Middle frontal gyrus (tissue), 1 donor: ENCODE measurements at regions not wholly inside any gene's neighbourhood (a gene's known extent, or its start where the extent isn't known, plus 50 kb on each side); places are given as distances from the start of the nearest gene placed in this dataset.

Experiments used
- DNase-seq: peaks from one replicate; pipeline ENCODE4 v3.0.0-alpha.2; 2015; ENCODE audit warnings: low spot score; ENCODE audit errors: extremely low spot score

GRCh38 chr13:104310861-104311260, 1244.6 kb upstream of the SLC10A2 start:
- DNase-seq, result no peak

- no peak for DNase-seq
These were observed 1243.2 kb upstream of the SLC10A2 start for GRCh38 chr13:104309431-104309830.

GRCh38 chr13:104301171-104301975, 1235.2 kb upstream of the SLC10A2 start:
- no peak for DNase-seq

GRCh38 chr13:104297075-104297474, 1230.9 kb upstream of the SLC10A2 start:
- no peak for DNase-seq

GRCh38 chr13:104296286-104296685, 1230.1 kb upstream of the SLC10A2 start:
- no peak for DNase-seq

GRCh38 chr13:104295537-104295936, 1229.3 kb upstream of the SLC10A2 start:
- DNase-seq, result no peak

- no peak for DNase-seq
These were observed 1223.2 kb upstream of the SLC10A2 start for GRCh38 chr13:104289400-104289799.

- no peak for DNase-seq
These were observed 1222.3 kb upstream of the SLC10A2 start for GRCh38 chr13:104288496-104288895.

- no peak for DNase-seq
These were observed 1220.5 kb upstream of the SLC10A2 start for GRCh38 chr13:104286566-104287290.

GRCh38 chr13:104281910-104282309, 1215.7 kb upstream of the SLC10A2 start:
- DNase-seq, result no peak

GRCh38 chr13:104270731-104271130, 1204.5 kb upstream of the SLC10A2 start:
- DNase-seq, result no peak

GRCh38 chr13:104267206-104267811, 1201.1 kb upstream of the SLC10A2 start:
- no peak for DNase-seq

- DNase-seq, result no peak
These were observed 1190.5 kb upstream of the SLC10A2 start for GRCh38 chr13:104256701-104257100.

GRCh38 chr13:104253063-104253680, 1187.0 kb upstream of the SLC10A2 start:
- DNase-seq, result no peak

- DNase-seq, result no peak
These were observed 1185.7 kb upstream of the SLC10A2 start for GRCh38 chr13:104251931-104252330.

GRCh38 chr13:104246955-104247354, 1180.7 kb upstream of the SLC10A2 start:
- DNase-seq, result no peak

GRCh38 chr13:104206450-104207044, 1140.3 kb upstream of the SLC10A2 start:
- DNase-seq, result no peak

- DNase-seq, result no peak
These were observed 1138.0 kb upstream of the SLC10A2 start for GRCh38 chr13:104204177-104204576.

GRCh38 chr13:104198801-104199200, 1132.6 kb upstream of the SLC10A2 start:
- DNase-seq, result no peak

GRCh38 chr13:104196611-104197010, 1130.4 kb upstream of the SLC10A2 start:
- DNase-seq, result no peak

GRCh38 chr13:104181526-104182231, 1115.5 kb upstream of the SLC10A2 start:
- DNase-seq, result no peak
